ENCODE measurements at regions not wholly inside any gene's neighbourhood (a gene's known extent, or its start where the extent isn't known, plus 50 kb on each side); places are given as distances from the start of the nearest gene placed in this dataset.

GRCh38 chr3:176796371-176796770 lies 400.9 kb downstream of the TBL1XR1 start:
- TF ChIP-seq SUZ12 (IDR thresholded peaks at IDR 0.05; ENCODE audit: extremely low read depth, insufficient read depth, insufficient read length) (no peak), ZNF274 (IDR thresholded peaks at IDR 0.05; ENCODE audit: low read depth, low read length) (no peak), YY1 (IDR thresholded peaks at IDR 0.05; ENCODE audit: insufficient read depth, insufficient read length) (no peak)
- DNase-seq (ENCODE audit: low read depth, low spot score), result no peak
- Histone ChIP-seq H3K4me1 (ENCODE audit: insufficient read depth, insufficient read length) (no peaks in the 10 kb centered on the region), H3K36me3 (ENCODE audit: insufficient read depth, insufficient read length, low read length) (no peaks in the 10 kb centered on the region), H3K9me3 (ENCODE audit: insufficient read depth, low read length) (no peaks in the 10 kb centered on the region), H3K27me3 (ENCODE audit: insufficient read depth, insufficient read length) (no peaks in the 10 kb centered on the region), H3K9ac (ENCODE audit: insufficient read length, low read depth) (no peak overlapping the region), H3K4me3 (ENCODE audit: insufficient read length, low read depth) (no peak overlapping the region)

- Histone ChIP-seq H3K4me1 (ENCODE audit: insufficient read depth, insufficient read length) (no peaks in the 10 kb centered on the region), H3K27me3 (ENCODE audit: insufficient read depth, insufficient read length) (no peaks in the 10 kb centered on the region), H3K36me3 (ENCODE audit: insufficient read depth, insufficient read length, low read length) (no peaks in the 10 kb centered on the region), H3K4me3 (ENCODE audit: insufficient read length, low read depth) (no peak overlapping the region), H3K9me3 (ENCODE audit: insufficient read depth, low read length) (no peaks in the 10 kb centered on the region), H3K9ac (ENCODE audit: insufficient read length, low read depth) (no peak overlapping the region)
- no peak for DNase-seq (ENCODE audit: low read depth, low spot score)
- TF ChIP-seq YY1 (IDR thresholded peaks at IDR 0.05; ENCODE audit: insufficient read depth, insufficient read length) (no peak), SUZ12 (IDR thresholded peaks at IDR 0.05; ENCODE audit: extremely low read depth, insufficient read depth, insufficient read length) (no peak), ZNF274 (IDR thresholded peaks at IDR 0.05; ENCODE audit: low read depth, low read length) (no peak)
Observed at GRCh38 chr3:176795891-176796290, 401.4 kb downstream of the TBL1XR1 start.

- Histone ChIP-seq H3K27me3 (ENCODE audit: insufficient read depth, insufficient read length) (no peaks in the 10 kb centered on the region), H3K9me3 (ENCODE audit: insufficient read depth, low read length) (no peaks in the 10 kb centered on the region), H3K9ac (ENCODE audit: insufficient read length, low read depth) (no peak overlapping the region), H3K36me3 (ENCODE audit: insufficient read depth, insufficient read length, low read length) (no peaks in the 10 kb centered on the region), H3K4me3 (ENCODE audit: insufficient read length, low read depth) (no peak overlapping the region), H3K4me1 (ENCODE audit: insufficient read depth, insufficient read length) (no peaks in the 10 kb centered on the region)
- TF ChIP-seq SUZ12 (IDR thresholded peaks at IDR 0.05; ENCODE audit: extremely low read depth, insufficient read depth, insufficient read length) (no peak), YY1 (IDR thresholded peaks at IDR 0.05; ENCODE audit: insufficient read depth, insufficient read length) (no peak), ZNF274 (IDR thresholded peaks at IDR 0.05; ENCODE audit: low read depth, low read length) (no peak)
- no peak for DNase-seq (ENCODE audit: low read depth, low spot score)
Observed at GRCh38 chr3:176794406-176794805, 402.9 kb downstream of the TBL1XR1 start.

GRCh38 chr3:176789947-176790346 lies 407.3 kb downstream of the TBL1XR1 start:
- no peak for TF ChIP-seq ZNF274 (IDR thresholded peaks at IDR 0.05; ENCODE audit: low read depth, low read length)
- no peak for TF ChIP-seq YY1 (IDR thresholded peaks at IDR 0.05; ENCODE audit: insufficient read depth, insufficient read length)
- no peak for TF ChIP-seq SUZ12 (IDR thresholded peaks at IDR 0.05; ENCODE audit: extremely low read depth, insufficient read depth, insufficient read length)

GRCh38 chr3:176789281-176789705 lies 408.0 kb downstream of the TBL1XR1 start:
- TF ChIP-seq ZNF274 (IDR thresholded peaks at IDR 0.05; ENCODE audit: low read depth, low read length) (no peak), SUZ12 (IDR thresholded peaks at IDR 0.05; ENCODE audit: extremely low read depth, insufficient read depth, insufficient read length) (no peak), YY1 (IDR thresholded peaks at IDR 0.05; ENCODE audit: insufficient read depth, insufficient read length) (no peak)
- Histone ChIP-seq H3K27me3 (ENCODE audit: insufficient read depth, insufficient read length) (no peaks in the 10 kb centered on the region), H3K9ac (ENCODE audit: insufficient read length, low read depth) (no peak overlapping the region), H3K36me3 (ENCODE audit: insufficient read depth, insufficient read length, low read length) (no peaks in the 10 kb centered on the region), H3K4me3 (ENCODE audit: insufficient read length, low read depth) (no peak overlapping the region), H3K9me3 (ENCODE audit: insufficient read depth, low read length) (no peaks in the 10 kb centered on the region), H3K4me1 (ENCODE audit: insufficient read depth, insufficient read length) (no peaks in the 10 kb centered on the region)
- DNase-seq (ENCODE audit: low read depth, low spot score), result no peak

More at GRCh38 chr3:176789947-176790346, 407.3 kb downstream of the TBL1XR1 start:
- Histone ChIP-seq H3K9me3 (ENCODE audit: insufficient read depth, low read length) (no peaks in the 10 kb centered on the region), H3K9ac (ENCODE audit: insufficient read length, low read depth) (no peak overlapping the region), H3K4me3 (ENCODE audit: insufficient read length, low read depth) (no peak overlapping the region), H3K27me3 (ENCODE audit: insufficient read depth, insufficient read length) (no peaks in the 10 kb centered on the region), H3K36me3 (ENCODE audit: insufficient read depth, insufficient read length, low read length) (no peaks in the 10 kb centered on the region), H3K4me1 (ENCODE audit: insufficient read depth, insufficient read length) (no peaks in the 10 kb centered on the region)
- no peak for DNase-seq (ENCODE audit: low read depth, low spot score)

GRCh38 chr3:176787506-176787905 lies 409.8 kb downstream of the TBL1XR1 start:
- Histone ChIP-seq H3K27me3 (ENCODE audit: insufficient read depth, insufficient read length) (no peaks in the 10 kb centered on the region), H3K36me3 (ENCODE audit: insufficient read depth, insufficient read length, low read length) (no peaks in the 10 kb centered on the region), H3K4me1 (ENCODE audit: insufficient read depth, insufficient read length) (no peaks in the 10 kb centered on the region), H3K4me3 (ENCODE audit: insufficient read length, low read depth) (no peak overlapping the region), H3K9ac (ENCODE audit: insufficient read length, low read depth) (no peak overlapping the region), H3K9me3 (ENCODE audit: insufficient read depth, low read length) (no peaks in the 10 kb centered on the region)
- no peak for TF ChIP-seq YY1 (IDR thresholded peaks at IDR 0.05; ENCODE audit: insufficient read depth, insufficient read length)
- no peak for TF ChIP-seq SUZ12 (IDR thresholded peaks at IDR 0.05; ENCODE audit: extremely low read depth, insufficient read depth, insufficient read length)
- no peak for TF ChIP-seq ZNF274 (IDR thresholded peaks at IDR 0.05; ENCODE audit: low read depth, low read length)
- DNase-seq (ENCODE audit: low read depth, low spot score), result no peak

GRCh38 chr3:176785171-176785570 lies 412.1 kb downstream of the TBL1XR1 start:
- H3K9me3 ChIP-seq (ENCODE audit: insufficient read depth, low read length), result no peaks in the 10 kb centered on the region
- DNase-seq (ENCODE audit: low read depth, low spot score), result no peak
- TF ChIP-seq YY1 (IDR thresholded peaks at IDR 0.05; ENCODE audit: insufficient read depth, insufficient read length), result no peak
- TF ChIP-seq ZNF274 (IDR thresholded peaks at IDR 0.05; ENCODE audit: low read depth, low read length), result no peak
- no peak overlapping the region for H3K9ac ChIP-seq (ENCODE audit: insufficient read length, low read depth)
- no peaks in the 10 kb centered on the region for H3K36me3 ChIP-seq (ENCODE audit: insufficient read depth, insufficient read length, low read length)
- H3K27me3 ChIP-seq (ENCODE audit: insufficient read depth, insufficient read length), result no peaks in the 10 kb centered on the region
- H3K4me1 ChIP-seq (ENCODE audit: insufficient read depth, insufficient read length), result no peaks in the 10 kb centered on the region
- H3K4me3 ChIP-seq (ENCODE audit: insufficient read length, low read depth), result no peak overlapping the region

- H3K9ac ChIP-seq (ENCODE audit: insufficient read length, low read depth), result no peak overlapping the region
- no peak for DNase-seq (ENCODE audit: low read depth, low spot score)
- no peak overlapping the region for H3K4me3 ChIP-seq (ENCODE audit: insufficient read length, low read depth)
- H3K4me1 ChIP-seq (ENCODE audit: insufficient read depth, insufficient read length), result no peaks in the 10 kb centered on the region
- no peak for TF ChIP-seq ZNF274 (IDR thresholded peaks at IDR 0.05; ENCODE audit: low read depth, low read length)
- no peak for TF ChIP-seq SUZ12 (IDR thresholded peaks at IDR 0.05; ENCODE audit: extremely low read depth, insufficient read depth, insufficient read length)
- TF ChIP-seq YY1 (IDR thresholded peaks at IDR 0.05; ENCODE audit: insufficient read depth, insufficient read length), result no peak
- no peaks in the 10 kb centered on the region for H3K27me3 ChIP-seq (ENCODE audit: insufficient read depth, insufficient read length)
- H3K36me3 ChIP-seq (ENCODE audit: insufficient read depth, insufficient read length, low read length), result no peaks in the 10 kb centered on the region
- no peaks in the 10 kb centered on the region for H3K9me3 ChIP-seq (ENCODE audit: insufficient read depth, low read length)
Observed at GRCh38 chr3:176780766-176781165, 416.5 kb downstream of the TBL1XR1 start.
